ENCODE measurements at regions not wholly inside any gene's neighbourhood (a gene's known extent, or its start where the extent isn't known, plus 50 kb on each side); places are given as distances from the start of the nearest gene placed in this dataset.

DNA sequence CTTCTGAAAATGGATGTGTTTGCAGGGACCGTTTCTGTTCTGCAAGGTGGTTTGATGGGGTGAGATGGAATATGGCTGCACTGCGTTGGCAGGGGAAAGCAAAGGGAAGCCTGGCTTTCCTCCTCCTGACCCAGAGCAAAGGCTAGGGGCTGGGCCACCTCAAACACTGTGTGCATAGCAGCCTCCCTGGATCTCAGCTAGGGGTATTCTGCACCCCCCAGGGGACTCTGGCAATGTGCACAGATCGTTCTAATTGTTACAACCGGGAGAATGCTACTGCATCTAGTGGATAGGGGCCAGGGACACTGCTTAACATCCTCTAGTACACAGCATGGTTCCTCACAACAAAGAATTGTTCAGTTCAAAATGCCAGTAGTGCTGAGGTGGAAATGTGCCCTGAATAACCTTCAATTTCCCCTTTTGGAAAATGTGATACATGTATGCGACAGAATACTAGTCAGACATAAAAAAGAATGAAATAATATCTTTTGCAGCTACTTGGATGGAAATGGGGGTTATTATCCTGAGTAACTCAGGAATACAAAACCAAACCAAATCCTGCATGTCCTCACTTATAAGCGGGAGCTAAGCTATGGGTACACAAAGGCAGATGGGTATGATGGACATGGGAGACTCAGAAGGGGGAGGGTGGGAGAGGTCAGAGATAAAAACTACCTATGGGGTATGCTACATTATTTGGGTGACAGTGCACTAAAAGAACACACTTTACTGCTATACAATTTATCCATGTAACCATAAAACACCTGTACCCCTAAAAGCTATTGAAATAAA lies 671.2 kb downstream of the UQCRFS1 start:
- no peak for TF ChIP-seq POLR2A (IDR thresholded peaks at IDR 0.05)
- TF ChIP-seq EP300 (IDR thresholded peaks at IDR 0.05), result no peak
- no peak for TF ChIP-seq POLR2AphosphoS5 (IDR thresholded peaks at IDR 0.05)
- TF ChIP-seq, protein P1, sequence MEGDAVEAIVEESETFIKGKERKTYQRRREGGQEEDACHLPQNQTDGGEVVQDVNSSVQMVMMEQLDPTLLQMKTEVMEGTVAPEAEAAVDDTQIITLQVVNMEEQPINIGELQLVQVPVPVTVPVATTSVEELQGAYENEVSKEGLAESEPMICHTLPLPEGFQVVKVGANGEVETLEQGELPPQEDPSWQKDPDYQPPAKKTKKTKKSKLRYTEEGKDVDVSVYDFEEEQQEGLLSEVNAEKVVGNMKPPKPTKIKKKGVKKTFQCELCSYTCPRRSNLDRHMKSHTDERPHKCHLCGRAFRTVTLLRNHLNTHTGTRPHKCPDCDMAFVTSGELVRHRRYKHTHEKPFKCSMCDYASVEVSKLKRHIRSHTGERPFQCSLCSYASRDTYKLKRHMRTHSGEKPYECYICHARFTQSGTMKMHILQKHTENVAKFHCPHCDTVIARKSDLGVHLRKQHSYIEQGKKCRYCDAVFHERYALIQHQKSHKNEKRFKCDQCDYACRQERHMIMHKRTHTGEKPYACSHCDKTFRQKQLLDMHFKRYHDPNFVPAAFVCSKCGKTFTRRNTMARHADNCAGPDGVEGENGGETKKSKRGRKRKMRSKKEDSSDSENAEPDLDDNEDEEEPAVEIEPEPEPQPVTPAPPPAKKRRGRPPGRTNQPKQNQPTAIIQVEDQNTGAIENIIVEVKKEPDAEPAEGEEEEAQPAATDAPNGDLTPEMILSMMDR (IDR thresholded peaks at IDR 0.05), result no peak

All from sigmoid colon (tissue), 4 donors.